D721Med (cell line): ENCODE measurements at regions not wholly inside any gene's neighbourhood (a gene's known extent, or its start where the extent isn't known, plus 50 kb on each side); places are given as distances from the start of the nearest gene placed in this dataset.

Experiments used
- DNase-seq: peaks from one replicate; pipeline ENCODE4 v3.0.0; 2011; ENCODE audit warnings: low spot score; ENCODE audit not compliant: insufficient read length
- FAIRE-seq: peaks from 2 replicates; lab custom pipeline; 2011; peaks lifted over from hg19 to GRCh38; lab: Jason Lieb, UNC
- CTCF ChIP-seq: IDR thresholded peaks from 2 replicates; pipeline ENCODE4 v1.5.1; 2012; ENCODE audit warnings: mild to moderate bottlenecking, control low read depth; ENCODE audit not compliant: insufficient read depth; ENCODE audit errors: missing control alignments

GRCh38 chr16:13633391-13633861 is 286.5 kb upstream of the ERCC4 start:
- no peak for TF ChIP-seq CTCF
- FAIRE-seq = no peak
- DNase-seq = no peak

GRCh38 chr16:13634253-13634652 is 285.7 kb upstream of the ERCC4 start:
- FAIRE-seq (no peak), DNase-seq (no peak)
- no peak for TF ChIP-seq CTCF

GRCh38 chr16:13634959-13635358 is 285.0 kb upstream of the ERCC4 start:
- no peak for FAIRE-seq
- no peak for TF ChIP-seq CTCF

GRCh38 chr16:13638218-13638617 is 281.7 kb upstream of the ERCC4 start:
- no peak for FAIRE-seq
- TF ChIP-seq CTCF = no peak
- DNase-seq = no peak

More at GRCh38 chr16:13634959-13635358, 285.0 kb upstream of the ERCC4 start:
- DNase-seq = no peak

- FAIRE-seq (no peak), DNase-seq (no peak)
- TF ChIP-seq CTCF = no peak
Measured at GRCh38 chr16:13643412-13643811, 276.5 kb upstream of the ERCC4 start.

GRCh38 chr16:13645601-13646245 is 274.2 kb upstream of the ERCC4 start:
- no peak for DNase-seq
- no peak for TF ChIP-seq CTCF
- no peak for FAIRE-seq

GRCh38 chr16:13660807-13661206 is 259.1 kb upstream of the ERCC4 start:
- TF ChIP-seq CTCF = no peak
- DNase-seq (no peak), FAIRE-seq (no peak)
